Sigmoid colon (tissue), 4 donors: ENCODE measurements at regions not wholly inside any gene's neighbourhood (a gene's known extent, or its start where the extent isn't known, plus 50 kb on each side); places are given as distances from the start of the nearest gene placed in this dataset.

Experiments used
- CTCF ChIP-seq, 4 experiments: fragments of 450-650 bp in 3 of 4; fragments of 200-600 bp in 1 of 4; IDR thresholded peaks; one replicate each; pipeline ENCODE4 v1.5.1; 2016 to 2019; ENCODE audit warnings: antibody characterized with exemption in 4 of 4, mild to moderate bottlenecking in 3 of 4, moderate library complexity in 2 of 4
- POLR2AphosphoS5 ChIP-seq, 4 donors: sonication (generic); formaldehyde crosslinking; IDR thresholded peaks; one replicate each; pipeline ENCODE4 v1.6.1; 2017; ENCODE audit warnings: antibody characterized with exemption in 4 of 4

- TF ChIP-seq CTCF (IDR thresholded peaks at IDR 0.05), result no peak
- TF ChIP-seq POLR2AphosphoS5 (IDR thresholded peaks at IDR 0.05), result no peak
Measured at GRCh38 chr21:41681348-41681801, 85.5 kb downstream of the RIPK4 start.
